Esophagus muscularis mucosa (tissue), 4 donors: ENCODE measurements at regions not wholly inside any gene's neighbourhood (a gene's known extent, or its start where the extent isn't known, plus 50 kb on each side); places are given as distances from the start of the nearest gene placed in this dataset.
"Not testable (repeated sequence)": the region's sequence is repeated elsewhere in the genome, so short reads cannot be mapped to it uniquely, and the experiment has no call there.

ENCODE experiments used
- EP300 ChIP-seq: sonication (generic); formaldehyde crosslinking; IDR thresholded peaks from one replicate; pipeline ENCODE4 v1.6.1; 2017; ENCODE audit warnings: antibody characterized with exemption
- POLR2A ChIP-seq: fragments of 450-650 bp; IDR thresholded peaks from one replicate; pipeline ENCODE4 v1.6.1; 2017; ENCODE audit warnings: antibody characterized with exemption, moderate library complexity, mild to moderate bottlenecking, low read depth
- TF ChIP-seq, protein P1 (sequence below), 3 experiments: fragments of 200-600 bp in 2 of 3; fragments of 450-650 bp in 1 of 3; sonication (generic) in 2 of 3; IDR thresholded peaks; one replicate each; pipeline ENCODE4 v1.5.1; 2017 to 2019; ENCODE audit warnings: antibody characterized with exemption in 3 of 3, mild to moderate bottlenecking in 2 of 3, moderate library complexity in 1 of 3

DNA sequence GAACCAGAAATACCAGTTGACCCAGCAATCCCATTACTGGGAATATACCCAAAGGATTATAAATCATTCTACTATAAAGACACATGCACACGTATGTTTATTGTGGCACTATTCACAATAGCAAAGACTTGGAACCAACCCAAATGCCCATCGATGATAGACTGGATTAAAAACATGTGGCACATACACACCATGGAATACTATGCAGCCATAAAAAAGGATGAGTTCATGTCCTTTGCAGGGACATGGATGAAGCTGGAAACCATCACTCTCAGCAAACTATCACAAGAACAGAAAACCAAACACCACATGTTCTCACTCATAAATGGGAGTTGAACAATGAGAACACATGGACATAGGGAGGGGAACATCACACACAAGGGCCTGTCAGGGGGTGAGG lies 86.2 kb upstream of the SETMAR start:
- TF ChIP-seq POLR2A, EP300: not testable (repeated sequence)
- TF ChIP-seq, protein P1, sequence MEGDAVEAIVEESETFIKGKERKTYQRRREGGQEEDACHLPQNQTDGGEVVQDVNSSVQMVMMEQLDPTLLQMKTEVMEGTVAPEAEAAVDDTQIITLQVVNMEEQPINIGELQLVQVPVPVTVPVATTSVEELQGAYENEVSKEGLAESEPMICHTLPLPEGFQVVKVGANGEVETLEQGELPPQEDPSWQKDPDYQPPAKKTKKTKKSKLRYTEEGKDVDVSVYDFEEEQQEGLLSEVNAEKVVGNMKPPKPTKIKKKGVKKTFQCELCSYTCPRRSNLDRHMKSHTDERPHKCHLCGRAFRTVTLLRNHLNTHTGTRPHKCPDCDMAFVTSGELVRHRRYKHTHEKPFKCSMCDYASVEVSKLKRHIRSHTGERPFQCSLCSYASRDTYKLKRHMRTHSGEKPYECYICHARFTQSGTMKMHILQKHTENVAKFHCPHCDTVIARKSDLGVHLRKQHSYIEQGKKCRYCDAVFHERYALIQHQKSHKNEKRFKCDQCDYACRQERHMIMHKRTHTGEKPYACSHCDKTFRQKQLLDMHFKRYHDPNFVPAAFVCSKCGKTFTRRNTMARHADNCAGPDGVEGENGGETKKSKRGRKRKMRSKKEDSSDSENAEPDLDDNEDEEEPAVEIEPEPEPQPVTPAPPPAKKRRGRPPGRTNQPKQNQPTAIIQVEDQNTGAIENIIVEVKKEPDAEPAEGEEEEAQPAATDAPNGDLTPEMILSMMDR (IDR thresholded peaks at IDR 0.05), result not testable (repeated sequence)
